ENCODE measurements at regions not wholly inside any gene's neighbourhood (a gene's known extent, or its start where the extent isn't known, plus 50 kb on each side); places are given as distances from the start of the nearest gene placed in this dataset.
A peak's percentile ranks its signal among the peaks of the same experiment; 100 is the strongest.

DNA sequence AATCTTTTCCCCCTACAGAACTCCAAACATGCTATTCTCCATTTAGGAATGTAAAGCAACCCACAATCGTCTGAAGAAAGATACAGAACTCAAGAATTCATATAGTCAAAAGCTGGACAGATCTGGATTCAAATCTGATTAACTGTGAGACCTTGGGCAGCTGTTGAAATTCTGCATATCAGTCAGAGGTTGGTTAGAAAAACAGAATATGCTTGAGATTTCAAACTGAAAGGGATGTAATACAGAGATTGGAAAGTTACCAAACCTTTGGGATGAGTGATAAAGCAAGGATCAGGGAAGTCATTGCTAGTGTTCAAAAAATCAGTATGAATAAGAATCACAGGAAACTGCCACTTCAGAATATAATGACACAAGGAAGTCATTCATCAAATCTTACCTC lies 406.6 kb downstream of the HTR7 start:
- 0 to 70% (median 0%) methylated on average over 1 of the region's 1 CpG; no CpG with 5 or more reads in 5 of the 10 experiments for WGBS, 10 experiments
- in situ Hi-C loops (cut with MboI; ENCODE audit: low pct_unique_long_range_greater_than_20kb in 2 of 9, low sequenced_read_pairs in 9 of 9, unreplicated experiment in 9 of 9), result no loop called here
- Histone ChIP-seq H3K27ac (no peak overlapping the region), H3K4me3 (no peak overlapping the region), H3K4me1 (replicated peaks in 1 of 2) (no peaks in the 10 kb centered on the region)
- no peak for ATAC-seq (replicated peaks in 6 of 8)

DNA sequence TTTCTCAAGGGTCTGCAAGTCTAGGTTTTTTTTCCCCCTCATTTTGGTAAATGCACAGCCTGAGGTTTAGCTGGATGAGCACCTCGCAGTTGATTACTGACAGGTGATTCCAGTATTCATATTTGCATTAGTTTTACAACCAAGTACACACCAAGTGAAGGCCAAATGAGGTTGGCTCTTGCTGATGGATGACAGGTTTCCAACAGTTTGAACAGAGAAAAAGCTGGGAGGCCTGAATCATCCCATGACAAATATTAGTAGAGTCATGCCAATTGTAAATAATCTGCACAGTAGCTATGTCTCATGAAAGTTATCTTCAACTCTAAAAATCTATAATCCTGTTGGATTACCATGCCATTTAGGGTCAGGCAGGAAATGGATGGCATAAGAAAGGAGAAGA lies 399.8 kb downstream of the HTR7 start:
- in situ Hi-C loops (cut with MboI; ENCODE audit: low pct_unique_long_range_greater_than_20kb in 2 of 9, low sequenced_read_pairs in 9 of 9, unreplicated experiment in 9 of 9), result no loop called here
- WGBS, 10 experiments, result 0 to 67% (median 25%) methylated on average over 1 of the region's 1 CpG; no CpG with 5 or more reads in 4 of the 10 experiments

DNA sequence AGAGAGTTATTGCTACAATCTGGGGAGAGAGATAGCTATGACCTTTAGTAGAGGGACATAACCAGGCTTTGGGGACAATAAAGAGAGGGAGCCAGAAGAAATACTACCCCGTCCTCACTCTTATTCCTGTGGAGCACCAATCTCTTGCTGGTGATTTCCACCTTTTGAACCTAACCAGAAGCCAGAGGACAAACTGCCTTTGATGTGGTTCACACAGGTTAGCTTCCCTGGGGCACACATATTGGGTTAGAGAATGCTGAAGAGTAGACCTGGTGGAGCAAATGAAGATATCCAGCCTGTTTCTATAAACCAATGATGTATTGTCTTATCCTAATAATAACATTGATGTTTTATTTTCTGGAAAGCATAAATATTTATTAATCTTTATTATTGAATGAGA lies 399.3 kb downstream of the HTR7 start:
- no peak for ATAC-seq (replicated peaks in 6 of 8)
- in situ Hi-C loops (cut with MboI; ENCODE audit: low pct_unique_long_range_greater_than_20kb in 2 of 9, low sequenced_read_pairs in 9 of 9, unreplicated experiment in 9 of 9), result no loop called here
- Histone ChIP-seq H3K4me3 (no peak overlapping the region), H3K4me1 (replicated peaks in 1 of 2) (peaks cover 5 to 14% of the 10 kb centered on the region in 2 donors), H3K27ac (no peak overlapping the region)
- WGBS, 10 experiments, result 0 to 69% (median 20%) methylated on average over 1 of the region's 1 CpG; no CpG with 5 or more reads in 5 of the 10 experiments

More for the DNA sequence above, 399.8 kb downstream of the HTR7 start:
- no peak overlapping the region for H3K27ac ChIP-seq
- no peak overlapping the region for H3K4me3 ChIP-seq
- ATAC-seq (replicated peaks in 6 of 8), result no peak
- peaks cover 5 to 10% of the 10 kb centered on the region in 2 donors for H3K4me1 ChIP-seq (replicated peaks in 1 of 2)

DNA sequence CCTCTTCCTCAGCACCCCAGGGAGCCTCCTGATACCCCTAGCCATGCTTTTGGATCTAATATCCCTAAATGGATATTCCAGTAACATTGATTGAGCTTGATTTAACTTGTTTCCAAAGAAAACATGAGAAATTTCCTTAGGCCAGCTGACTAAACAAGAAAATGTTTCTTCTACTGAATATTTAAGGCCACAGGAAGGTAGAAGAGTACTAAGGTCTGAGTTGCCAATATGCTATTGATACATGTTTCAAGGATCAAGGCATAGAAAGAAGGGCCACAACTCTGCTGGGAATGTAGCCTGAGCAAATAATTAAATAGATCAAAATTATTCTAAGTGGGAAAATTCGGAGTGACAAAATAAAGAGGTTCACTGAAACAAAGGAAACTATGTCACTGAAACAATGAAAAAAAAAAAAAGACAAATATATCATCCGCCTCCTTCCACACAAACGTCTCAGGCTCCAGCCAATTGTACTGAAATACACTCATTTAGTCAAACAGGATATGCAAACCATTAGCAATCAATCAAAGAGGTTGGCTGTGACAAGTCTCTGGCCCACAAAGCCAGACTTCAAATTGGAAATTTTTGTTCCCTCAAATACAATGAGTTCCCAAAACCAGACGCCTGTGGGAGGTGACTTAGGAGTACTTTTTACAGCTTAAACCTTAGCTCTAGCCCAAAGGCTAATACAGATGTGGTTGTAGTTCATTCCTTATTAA lies 396.2 kb downstream of the HTR7 start:
- H3K27ac ChIP-seq, result no peak overlapping the region
- in situ Hi-C loops (cut with MboI; ENCODE audit: low pct_unique_long_range_greater_than_20kb in 2 of 9, low sequenced_read_pairs in 9 of 9, unreplicated experiment in 9 of 9), result no loop called here
- 0 to 85% (median 39%) methylated on average over 2 to 4 of the region's 4 CpGs for WGBS, 10 experiments
- H3K4me3 ChIP-seq, result no peak overlapping the region
- no peak for ATAC-seq (replicated peaks in 6 of 8)
- peaks cover 5 to 23% of the 10 kb centered on the region in 2 donors for H3K4me1 ChIP-seq (replicated peaks in 1 of 2)

DNA sequence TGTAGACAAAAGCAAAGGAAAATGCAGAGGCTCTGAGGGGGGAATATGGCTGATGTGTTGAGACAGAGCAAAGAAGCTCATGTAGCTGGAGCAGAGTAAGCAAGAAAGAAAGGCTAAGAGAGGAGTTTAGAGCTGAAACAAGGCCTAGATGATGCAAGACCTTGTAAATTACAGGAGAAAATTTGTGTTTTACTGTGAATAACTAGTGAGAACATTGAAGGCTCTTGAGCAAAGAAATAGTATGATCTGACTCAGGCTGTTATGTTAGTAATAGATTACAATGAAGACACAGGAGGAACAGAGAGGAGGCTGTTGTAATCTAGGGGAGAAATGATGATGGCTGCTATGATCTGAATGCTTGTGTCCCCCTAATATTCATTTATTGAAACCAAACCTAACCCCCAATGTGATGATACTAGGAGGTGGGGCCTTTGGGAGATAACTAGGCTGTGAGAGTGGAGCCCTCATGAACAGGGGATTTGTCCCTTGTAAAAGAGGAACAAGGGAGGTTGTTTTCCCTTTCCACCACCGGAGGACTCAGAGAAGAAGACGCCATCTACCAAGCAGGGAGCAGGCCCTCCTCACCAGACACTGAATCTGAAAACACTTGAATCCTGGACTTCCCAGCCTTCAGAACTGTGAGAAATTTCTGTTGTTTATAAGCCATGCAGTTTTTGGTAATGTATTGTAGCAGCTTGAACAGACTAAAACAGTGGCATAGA lies 394.9 kb downstream of the HTR7 start:
- Histone ChIP-seq H3K27ac (peak overlapping the region in 1 of 2 donors; percentile 22), H3K4me1 (replicated peaks in 1 of 2) (peaks cover 5 to 23% of the 10 kb centered on the region in 2 donors), H3K4me3 (peak overlapping the region in 1 of 5 donors; percentile 31)
- in situ Hi-C loops (cut with MboI; ENCODE audit: low pct_unique_long_range_greater_than_20kb in 2 of 9, low sequenced_read_pairs in 9 of 9, unreplicated experiment in 9 of 9), result no loop called here
- peak in 5 of 8 experiments; percentile 42 to 90 (median 79) for ATAC-seq (replicated peaks in 6 of 8)
- WGBS, 10 experiments, result 0 to 95% (median 83%) methylated on average over 1 to 2 of the region's 2 CpGs; no CpG with 5 or more reads in 7 of the 10 experiments

DNA sequence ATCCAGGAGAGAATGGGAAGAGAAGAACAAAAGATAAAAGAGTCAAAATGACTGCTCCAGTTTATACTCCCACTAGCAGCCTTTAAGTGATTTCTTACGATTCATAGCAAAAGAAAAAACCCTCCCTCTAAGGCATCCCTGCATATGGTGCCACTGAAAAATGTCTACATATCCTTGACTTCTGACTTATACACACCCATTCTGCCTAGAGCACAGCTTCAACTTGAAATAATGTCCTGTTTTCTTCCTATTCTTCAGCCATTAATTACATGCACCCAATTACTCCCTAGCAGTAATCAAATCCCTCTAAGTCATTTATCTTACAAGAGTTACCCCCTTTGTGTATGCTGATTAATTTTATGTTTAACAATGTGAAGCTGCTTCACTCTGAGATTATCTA lies 393.5 kb downstream of the HTR7 start:
- 0 to 67% (median 40%) methylated on average over 1 of the region's 1 CpG; no CpG with 5 or more reads in 3 of the 10 experiments for WGBS, 10 experiments
- Histone ChIP-seq H3K27ac (no peak overlapping the region), H3K4me1 (replicated peaks in 1 of 2) (peaks cover 5 to 23% of the 10 kb centered on the region in 2 donors), H3K4me3 (peak overlapping the region in 1 of 5 donors; percentile 31)
- ATAC-seq (replicated peaks in 6 of 8), result peak in 5 of 8 experiments; percentile 42 to 85 (median 61)
- in situ Hi-C loops (cut with MboI; ENCODE audit: low pct_unique_long_range_greater_than_20kb in 2 of 9, low sequenced_read_pairs in 9 of 9, unreplicated experiment in 9 of 9), result no loop called here

DNA sequence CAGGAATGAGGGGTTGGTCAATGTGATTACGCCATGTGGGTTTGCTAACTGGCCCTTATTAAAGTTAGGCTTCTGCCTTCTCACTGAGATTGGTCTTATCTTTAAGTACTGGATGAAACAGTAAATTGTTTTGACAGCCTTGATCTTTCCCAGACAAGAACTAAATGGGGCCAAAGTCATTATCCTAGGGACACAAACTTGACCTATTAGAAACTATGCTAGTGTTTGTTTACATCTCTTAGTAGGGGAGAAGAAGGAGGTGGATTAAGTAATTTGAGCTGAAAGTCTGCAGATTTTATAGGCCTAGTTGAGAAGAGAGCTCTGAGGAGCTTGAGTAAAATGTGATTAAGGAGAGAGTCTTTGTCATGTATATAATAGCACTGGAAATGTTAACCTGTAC lies 386.9 kb downstream of the HTR7 start:
- Histone ChIP-seq H3K4me1 (replicated peaks in 1 of 2) (no peaks in the 10 kb centered on the region), H3K27ac (no peak overlapping the region), H3K4me3 (no peak overlapping the region)
- no peak for ATAC-seq (replicated peaks in 6 of 8)
- in situ Hi-C loops (cut with MboI; ENCODE audit: low pct_unique_long_range_greater_than_20kb in 2 of 9, low sequenced_read_pairs in 9 of 9, unreplicated experiment in 9 of 9), result no loop called here
- 14 to 100% (median 63%) methylated on average over 1 of the region's 1 CpG; no CpG with 5 or more reads in 4 of the 10 experiments for WGBS, 10 experiments

DNA sequence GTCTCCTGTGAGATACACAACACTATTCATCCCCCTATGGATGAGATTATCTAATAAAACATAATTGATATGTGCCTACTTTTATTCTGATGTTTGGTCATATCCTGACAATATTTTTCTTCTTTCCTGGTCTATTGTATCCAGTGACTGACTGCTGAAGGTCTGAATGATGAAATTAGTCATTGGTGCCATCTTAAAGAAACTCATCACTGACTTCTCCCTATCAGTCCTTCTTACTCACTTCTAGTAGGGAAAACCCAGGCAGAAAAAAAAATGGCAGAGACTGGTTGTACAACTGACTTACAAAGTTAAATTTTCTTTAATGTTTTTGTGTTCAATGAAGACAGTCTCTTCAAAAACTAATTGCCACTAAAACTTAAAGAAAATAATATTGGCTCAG lies 377.4 kb downstream of the HTR7 start:
- Histone ChIP-seq H3K27ac (no peak overlapping the region), H3K4me1 (replicated peaks in 1 of 2) (no peaks in the 10 kb centered on the region), H3K4me3 (no peak overlapping the region)
- ATAC-seq (replicated peaks in 6 of 8), result no peak
- in situ Hi-C loops (cut with MboI; ENCODE audit: low pct_unique_long_range_greater_than_20kb in 2 of 9, low sequenced_read_pairs in 9 of 9, unreplicated experiment in 9 of 9), result no loop called here

DNA sequence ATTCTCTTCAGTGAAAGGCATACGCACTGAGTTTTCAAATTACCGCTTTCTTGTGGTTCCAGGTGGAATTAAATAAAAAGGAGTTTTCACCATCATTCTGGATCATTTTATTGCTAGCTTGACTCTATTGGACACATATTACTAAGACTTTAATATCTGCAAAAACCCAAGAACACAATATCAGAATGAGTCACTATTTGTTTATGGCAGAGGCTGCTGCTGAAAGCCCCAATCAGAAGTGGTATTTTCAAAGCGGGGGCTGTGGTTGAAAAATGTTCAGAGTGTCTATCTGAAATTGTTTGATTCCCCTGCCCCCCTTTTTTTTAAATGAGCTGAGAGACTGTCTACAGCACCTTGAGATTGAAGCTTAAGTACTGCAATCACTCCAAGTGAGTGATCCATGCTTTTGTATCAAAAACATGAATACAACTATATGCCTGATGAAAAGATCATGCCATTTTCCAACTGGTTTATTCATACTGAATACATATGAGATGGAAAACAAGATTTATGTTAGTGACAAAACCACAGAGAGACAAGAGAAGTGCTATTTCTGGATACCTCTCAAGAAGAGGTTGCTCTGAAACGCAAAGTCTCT lies 376.4 kb downstream of the HTR7 start:
- in situ Hi-C loops (cut with MboI; ENCODE audit: low pct_unique_long_range_greater_than_20kb in 2 of 9, low sequenced_read_pairs in 9 of 9, unreplicated experiment in 9 of 9), result no loop called here
- Histone ChIP-seq H3K4me3 (no peak overlapping the region), H3K4me1 (replicated peaks in 1 of 2) (no peaks in the 10 kb centered on the region), H3K27ac (no peak overlapping the region)
- WGBS, 10 experiments, result 38 to 100% (median 87%) methylated on average over 1 to 4 of the region's 4 CpGs
- ATAC-seq (replicated peaks in 6 of 8), result no peak

DNA sequence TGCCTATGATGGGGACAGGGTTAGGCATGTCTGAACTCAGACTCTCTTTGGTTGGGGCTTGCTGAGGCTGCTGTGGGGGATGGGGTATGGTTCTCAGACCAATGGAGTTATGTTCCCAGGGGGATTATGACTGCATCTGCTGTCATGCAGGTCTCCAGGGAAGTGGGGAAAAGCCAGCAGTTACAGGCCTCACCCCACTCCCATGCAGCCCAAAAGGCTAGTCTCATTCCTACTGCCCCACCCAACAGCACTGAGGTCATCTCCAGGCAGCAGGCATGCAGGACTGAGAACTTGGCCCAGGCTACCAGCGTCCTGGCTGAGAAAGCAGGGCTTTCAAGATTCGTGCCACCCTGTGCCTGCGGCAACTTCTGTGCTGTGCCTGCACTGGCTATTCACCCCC lies 373.3 kb downstream of the HTR7 start:
- Histone ChIP-seq H3K4me3 (no peak overlapping the region), H3K4me1 (replicated peaks in 1 of 2) (no peaks in the 10 kb centered on the region), H3K27ac (no peak overlapping the region)
- 80 to 100% (median 92%) methylated on average over 2 of the region's 3 CpGs; no CpG with 5 or more reads in 7 of the 10 experiments for whole genome bisulfite sequencing, 10 experiments
- ATAC-seq (replicated peaks in 6 of 8), result peak in 3 of 8 experiments; percentile 24 to 91 (median 90)
- in situ Hi-C loops (cut with MboI; ENCODE audit: low pct_unique_long_range_greater_than_20kb in 2 of 9, low sequenced_read_pairs in 9 of 9, unreplicated experiment in 9 of 9), result no loop called here

DNA sequence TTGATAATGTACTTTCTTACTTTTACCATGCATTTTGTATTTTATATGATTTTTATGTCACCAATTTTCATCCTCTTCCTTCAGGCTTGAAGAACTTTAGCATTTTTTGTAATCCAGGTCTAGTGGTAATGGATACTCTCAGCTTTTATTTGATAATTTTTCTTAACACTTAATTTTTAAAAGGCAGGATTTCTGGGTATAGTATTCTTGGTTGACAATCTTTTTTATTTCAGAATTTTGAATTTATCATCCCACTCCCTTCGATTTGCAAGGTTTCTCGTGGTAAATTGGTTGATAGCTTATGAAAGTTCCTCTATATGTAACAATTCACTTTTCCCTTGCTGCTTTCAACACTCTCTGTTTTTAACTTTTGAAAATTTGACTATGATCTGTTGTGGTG lies 363.7 kb downstream of the HTR7 start:
- 0 to 100% (median 60%) methylated on average over 1 to 2 of the region's 2 CpGs; no CpG with 5 or more reads in 1 of the 10 experiments for WGBS, 10 experiments
- H3K27ac ChIP-seq, result no peak overlapping the region
- H3K4me3 ChIP-seq, result no peak overlapping the region
- no peak for ATAC-seq (replicated peaks in 6 of 8)
- in situ Hi-C loops (cut with MboI; ENCODE audit: low pct_unique_long_range_greater_than_20kb in 2 of 9, low sequenced_read_pairs in 9 of 9, unreplicated experiment in 9 of 9), result no loop called here
- H3K4me1 ChIP-seq (replicated peaks in 1 of 2), result no peaks in the 10 kb centered on the region

DNA sequence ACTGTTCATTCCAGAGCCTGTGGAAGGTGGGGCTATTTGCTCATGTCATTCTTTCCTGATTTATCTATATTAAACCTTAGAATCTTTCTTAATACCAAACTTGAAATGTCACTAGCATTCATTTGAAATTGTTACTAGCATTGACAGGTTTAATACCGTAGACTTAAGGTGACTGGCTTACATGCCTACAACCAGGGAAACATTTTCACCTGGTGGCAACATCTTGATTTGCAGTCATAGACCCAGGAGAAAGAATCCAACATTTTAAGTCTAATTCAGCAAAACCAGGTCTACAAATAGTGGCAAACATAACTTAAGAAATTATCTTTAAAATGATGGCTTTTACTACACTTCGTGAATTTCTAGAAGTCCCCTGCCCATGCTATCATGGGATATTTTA lies 353.7 kb downstream of the HTR7 start:
- WGBS, 10 experiments, result 0 to 100% (median 71%) methylated on average over 1 to 2 of the region's 2 CpGs; no CpG with 5 or more reads in 2 of the 10 experiments
- no peak overlapping the region for H3K27ac ChIP-seq
- no peak for ATAC-seq (replicated peaks in 6 of 8)
- no peak overlapping the region for H3K4me3 ChIP-seq
- in situ Hi-C loops (cut with MboI; ENCODE audit: low pct_unique_long_range_greater_than_20kb in 2 of 9, low sequenced_read_pairs in 9 of 9, unreplicated experiment in 9 of 9), result no loop called here
- H3K4me1 ChIP-seq (replicated peaks in 1 of 2), result no peaks in the 10 kb centered on the region

DNA sequence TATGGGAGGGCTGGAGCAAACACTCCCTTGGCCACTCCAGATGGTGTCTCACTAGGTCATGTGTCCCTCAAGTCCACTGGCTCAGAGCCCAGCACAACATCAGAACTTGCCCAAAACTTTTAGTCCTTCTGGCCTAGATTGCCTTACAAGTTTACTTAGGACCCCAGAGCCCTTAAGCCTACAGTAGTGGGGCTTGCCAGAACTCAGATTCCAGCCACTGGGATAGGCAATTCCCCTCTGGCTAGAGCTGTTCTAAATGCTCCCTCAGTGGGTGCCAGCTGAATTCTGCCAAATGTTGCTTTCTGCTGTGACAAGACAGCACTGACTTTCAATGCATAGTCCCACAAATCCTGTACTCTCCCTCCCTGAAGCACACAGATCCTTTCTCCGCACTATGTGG lies 331.1 kb downstream of the HTR7 start:
- in situ Hi-C loops (cut with MboI; ENCODE audit: low pct_unique_long_range_greater_than_20kb in 2 of 9, low sequenced_read_pairs in 9 of 9, unreplicated experiment in 9 of 9), result no loop called here
- Histone ChIP-seq H3K4me3 (no peak overlapping the region), H3K4me1 (replicated peaks in 1 of 2) (no peaks in the 10 kb centered on the region), H3K27ac (no peak overlapping the region)
- WGBS, 10 experiments, result 0 to 100% (median 60%) methylated on average over 1 of the region's 1 CpG; no CpG with 5 or more reads in 6 of the 10 experiments
- no peak for ATAC-seq (replicated peaks in 6 of 8)

Data from motor neuron (in vitro differentiated cells).